ENCODE measurements at regions not wholly inside any gene's neighbourhood (a gene's known extent, or its start where the extent isn't known, plus 50 kb on each side); places are given as distances from the start of the nearest gene placed in this dataset.
"Not testable (repeated sequence)": the region's sequence is repeated elsewhere in the genome, so short reads cannot be mapped to it uniquely, and the experiment has no call there.

- DNase-seq = not testable (repeated sequence)
These were observed 376.8 kb upstream of the PODXL start for GRCh38 chr7:131933219-131933618.

GRCh38 chr7:131932271-131932670 is 375.8 kb upstream of the PODXL start:
- DNase-seq = no peak

GRCh38 chr7:131931370-131931769 is 374.9 kb upstream of the PODXL start:
- DNase-seq = no peak

GRCh38 chr7:131929632-131930031 is 373.2 kb upstream of the PODXL start:
- DNase-seq = no peak

- DNase-seq = no peak
These were observed 371.5 kb upstream of the PODXL start for GRCh38 chr7:131927770-131928423.

- no peak for DNase-seq
These were observed 369.2 kb upstream of the PODXL start for GRCh38 chr7:131925636-131926035.

GRCh38 chr7:131924857-131925256 is 368.4 kb upstream of the PODXL start:
- no peak for DNase-seq

GRCh38 chr7:131922948-131923347 is 366.5 kb upstream of the PODXL start:
- not testable (repeated sequence) for DNase-seq

- DNase-seq = no peak
These were observed 364.6 kb upstream of the PODXL start for GRCh38 chr7:131921016-131921415.

GRCh38 chr7:131919920-131920709 is 363.7 kb upstream of the PODXL start:
- DNase-seq = no peak

GRCh38 chr7:131911112-131911511 is 354.7 kb upstream of the PODXL start:
- DNase-seq = no peak

GRCh38 chr7:131909151-131909768 is 352.8 kb upstream of the PODXL start:
- DNase-seq = no peak

GRCh38 chr7:131908714-131909113 is 352.3 kb upstream of the PODXL start:
- no peak for DNase-seq

- no peak for DNase-seq
These were observed 349.1 kb upstream of the PODXL start for GRCh38 chr7:131905471-131905973.

GRCh38 chr7:131904760-131905327 is 348.4 kb upstream of the PODXL start:
- DNase-seq = no peak

- no peak for DNase-seq
These were observed 346.9 kb upstream of the PODXL start for GRCh38 chr7:131903315-131903714.

GRCh38 chr7:131900785-131901287 is 344.4 kb upstream of the PODXL start:
- DNase-seq = no peak

- no peak for DNase-seq
These were observed 343.0 kb upstream of the PODXL start for GRCh38 chr7:131899271-131900030.

GRCh38 chr7:131898418-131898817 is 342.0 kb upstream of the PODXL start:
- no peak for DNase-seq

- no peak for DNase-seq
These were observed 341.4 kb upstream of the PODXL start for GRCh38 chr7:131897790-131898165.

- no peak for DNase-seq
These were observed 340.8 kb upstream of the PODXL start for GRCh38 chr7:131897016-131897789.
